Right lobe of liver (tissue), 6 donors: ENCODE measurements at regions not wholly inside any gene's neighbourhood (a gene's known extent, or its start where the extent isn't known, plus 50 kb on each side); places are given as distances from the start of the nearest gene placed in this dataset.

ENCODE experiments used
- ATAC-seq, 4 donors: fragments of 200-7000 bp; cut with Tn5 transposase; one replicate each; pipeline ENCODE4 v1.9.1; 2020; ENCODE audit warnings: mild to moderate bottlenecking in 4 of 4, moderate library complexity in 4 of 4
- DNase-seq, 3 donors: peaks; one replicate each; pipeline ENCODE4 v3.0.0-alpha.2; 2020
- H3K27ac ChIP-seq, 3 donors: fragments of 200-600 bp; one replicate each; pipeline ENCODE4 v1.8.0; 2022
- H3K27me3 ChIP-seq, 2 donors: fragments of 200-600 bp; one replicate each; pipeline ENCODE4 v1.8.0; 2022
- H3K36me3 ChIP-seq, 4 donors: fragments of 200-600 bp; sonication (generic) in 1 of 4; one replicate each; pipeline versions ENCODE4 v1.5.1 to v1.8.0; 2017 to 2022; ENCODE audit warnings: control low read depth in 1 of 4
- H3K4me1 ChIP-seq, 4 donors: fragments of 200-600 bp; sonication (generic) in 1 of 4; one replicate each; pipeline versions ENCODE4 v1.5.1 to v1.8.0; 2017 to 2022; ENCODE audit warnings: control low read depth in 1 of 4
- H3K4me3 ChIP-seq, 3 donors: fragments of 200-600 bp; one replicate each; pipeline ENCODE4 v1.8.0; 2022
- H3K9me3 ChIP-seq, 4 donors: fragments of 200-600 bp; sonication (generic) in 1 of 4; one replicate each; pipeline versions ENCODE4 v1.5.1 to v1.8.0; 2017 to 2022; ENCODE audit warnings: control low read depth in 1 of 4
- CTCF ChIP-seq, 4 donors: fragments of 200-600 bp in 3 of 4; fragments of 450-650 bp in 1 of 4; IDR thresholded peaks; one replicate each; pipeline versions ENCODE4 v1.5.1 to v1.8.0; 2016 to 2022; ENCODE audit warnings: antibody characterized with exemption in 4 of 4, mild to moderate bottlenecking in 2 of 4
- POLR2A ChIP-seq: fragments of 450-650 bp; IDR thresholded peaks from one replicate; pipeline ENCODE4 v1.6.1; 2017; ENCODE audit warnings: antibody characterized with exemption, mild to moderate bottlenecking
- WGBS: methylation state at CpG from one replicate; pipeline ENCODE4 v1.1.6; 2018; ENCODE audit warnings: low coverage, low lambda C conversion rate; ENCODE audit not compliant: insufficient coverage; ENCODE audit errors: missing lambda C conversion rate; 5-methylcytosine and 5-hydroxymethylcytosine counted together
- intact Hi-C, 2 donors: fragments of 100-400 bp; cut with DNase I; formaldehyde crosslinking; loops; one replicate each; pipeline versions ENCODE4 v1.11.2 to v1.14.1; 2022
- microRNA-seq, 2 donors: library from miRNA; unstranded; fragments of <30 nt; microRNA quantifications; one replicate each; pipeline ENCODE4, GENCODE V29; 2019 to 2020
- small RNA-seq, 2 experiments: library from RNA; depleted of rRNA; stranded (forward); fragments of <200 nt; gene quantifications; one replicate each; pipeline ENCODE3, GENCODE V24; 2016
- donor health status: DM: no; HTN: yes; CAD: no.
- donor health status: DM: no; HTN: no; CAD: no.
- donor health status: DM: no; HTN: no; CAD: no.
- donor health status: DM: no; HTN: yes; CAD: no.
- donor health status: DM: no; HTN: yes; CAD: no.

- DNase-seq (no peak), ATAC-seq (peak in 2 of 4 donors; percentile 33 to 40)
- Histone ChIP-seq H3K4me1 (no peaks in the 10 kb centered on the region), H3K27ac (no peak overlapping the region), H3K4me3 (no peak overlapping the region), H3K27me3 (no peaks in the 10 kb centered on the region), H3K9me3 (no peaks in the 10 kb centered on the region), H3K36me3 (no peaks in the 10 kb centered on the region)
- TF ChIP-seq POLR2A, result no peak
- no peak for TF ChIP-seq CTCF (IDR thresholded peaks at IDR 0.05)
- 52% methylated on average over 3 of the region's 9 CpGs for WGBS
- intact Hi-C loops, result no loop called here
Measured at GRCh38 chr11:130815097-130815802, 101.0 kb downstream of the SNX19 start.

GRCh38 chr11:130815956-130816355 lies 100.3 kb downstream of the SNX19 start:
- H3K4me3 ChIP-seq, result no peak overlapping the region
- H3K4me1 ChIP-seq, result no peaks in the 10 kb centered on the region
- H3K27ac ChIP-seq, result no peak overlapping the region
- no peaks in the 10 kb centered on the region for H3K36me3 ChIP-seq
- intact Hi-C loops, result no loop called here
- H3K9me3 ChIP-seq, result no peaks in the 10 kb centered on the region
- H3K27me3 ChIP-seq, result no peaks in the 10 kb centered on the region
- WGBS, result 71% methylated on average over 5 of the region's 7 CpGs
- DNase-seq, result no peak
- ATAC-seq, result no peak
- no peak for TF ChIP-seq POLR2A

- Histone ChIP-seq H3K36me3 (no peaks in the 10 kb centered on the region), H3K4me1 (no peaks in the 10 kb centered on the region), H3K4me3 (no peak overlapping the region), H3K9me3 (no peaks in the 10 kb centered on the region), H3K27ac (no peak overlapping the region), H3K27me3 (no peaks in the 10 kb centered on the region)
- TF ChIP-seq POLR2A, result no peak
- DNase-seq (no peak), ATAC-seq (no peak)
- 54% methylated on average over 12 of the region's 15 CpGs for WGBS
- intact Hi-C loops, result no loop called here
Measured at GRCh38 chr11:130816546-130817329, 99.5 kb downstream of the SNX19 start.

GRCh38 chr11:130817330-130817944 lies 98.8 kb downstream of the SNX19 start:
- no peak overlapping the region for H3K27ac ChIP-seq
- H3K27me3 ChIP-seq, result no peaks in the 10 kb centered on the region
- H3K36me3 ChIP-seq, result no peaks in the 10 kb centered on the region
- no peak for DNase-seq
- no peaks in the 10 kb centered on the region for H3K4me1 ChIP-seq
- ATAC-seq, result no peak
- TF ChIP-seq POLR2A (no peak), CTCF (IDR thresholded peaks at IDR 0.05) (no peak)
- no peak overlapping the region for H3K4me3 ChIP-seq
- no peaks in the 10 kb centered on the region for H3K9me3 ChIP-seq
- intact Hi-C loops, result no loop called here

- WGBS, result 47% methylated on average over 3 of the region's 6 CpGs
- no peak for TF ChIP-seq CTCF (IDR thresholded peaks at IDR 0.05)
- TF ChIP-seq POLR2A, result no peak
- no peak for ATAC-seq
- Histone ChIP-seq H3K4me1 (no peaks in the 10 kb centered on the region), H3K27ac (no peak overlapping the region), H3K4me3 (no peak overlapping the region), H3K36me3 (no peaks in the 10 kb centered on the region), H3K9me3 (no peaks in the 10 kb centered on the region), H3K27me3 (no peaks in the 10 kb centered on the region)
- no peak for DNase-seq
- intact Hi-C loops, result no loop called here
Measured at GRCh38 chr11:130819625-130820024, 96.7 kb downstream of the SNX19 start.

Small RNA genes in the stretch of these regions (microRNA-seq; reads per million reads assigned to microRNA genes)
- gene MIR8052, result 0 reads per million in 2 donors

Small RNA genes in the stretch of these regions (small RNA-seq; reads per million reads assigned to genes)
- gene AP004371.1 (0 reads per million in 2 experiments), gene MIR8052 (0 reads per million in 2 experiments)
